CMK (cell line): ENCODE measurements at regions not wholly inside any gene's neighbourhood (a gene's known extent, or its start where the extent isn't known, plus 50 kb on each side); places are given as distances from the start of the nearest gene placed in this dataset.

Experiments used
- DNase-seq: peaks from one replicate; pipeline ENCODE4 v3.0.0-alpha.2; 2010; ENCODE audit warnings: low read depth

DNA sequence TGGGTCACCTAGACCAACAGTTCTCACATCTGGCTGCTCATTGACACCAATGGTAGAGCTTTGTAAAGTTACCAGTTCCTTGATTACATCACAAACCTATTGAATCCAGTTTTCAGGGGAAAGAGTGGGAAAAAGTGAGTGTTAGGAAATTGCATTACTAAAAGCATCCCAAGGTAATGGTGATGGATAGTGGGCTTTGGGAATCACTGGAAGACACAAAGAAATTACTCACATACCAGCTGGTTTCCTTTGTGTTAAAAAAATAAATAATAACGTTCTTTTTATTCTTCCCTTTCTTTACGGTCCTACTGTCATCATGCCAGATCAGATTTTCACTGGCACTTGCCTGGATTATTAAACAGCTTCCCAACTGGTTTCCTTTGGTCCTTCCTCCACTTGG is 370.7 kb downstream of the RFPL4B start:
- DNase-seq = no peak

DNA sequence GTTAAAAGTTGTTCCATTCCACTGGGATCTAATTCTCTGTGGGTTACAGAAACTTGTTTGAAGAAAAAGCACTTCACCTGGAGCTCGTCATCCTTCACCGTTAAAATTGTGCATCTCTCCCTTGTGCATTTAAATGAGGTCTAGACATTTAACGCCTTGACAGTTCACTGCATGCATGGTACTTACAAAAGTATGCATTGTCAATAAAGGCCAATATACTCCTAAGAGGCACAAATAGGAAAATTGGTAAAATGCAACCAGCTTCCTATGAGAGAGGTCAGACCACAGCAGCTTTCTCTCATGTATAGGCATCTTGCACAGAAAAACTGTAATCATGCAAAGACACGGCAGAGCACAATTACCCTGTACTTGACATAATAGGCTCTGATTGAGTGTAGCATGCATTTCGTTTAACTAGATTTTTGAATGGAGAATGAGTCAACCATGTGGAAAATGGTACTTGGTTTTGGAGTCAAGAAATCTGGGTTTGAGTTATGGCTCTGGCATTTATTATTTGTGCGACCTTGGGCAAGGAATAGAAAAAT is 378.5 kb downstream of the RFPL4B start:
- no peak for DNase-seq

DNA sequence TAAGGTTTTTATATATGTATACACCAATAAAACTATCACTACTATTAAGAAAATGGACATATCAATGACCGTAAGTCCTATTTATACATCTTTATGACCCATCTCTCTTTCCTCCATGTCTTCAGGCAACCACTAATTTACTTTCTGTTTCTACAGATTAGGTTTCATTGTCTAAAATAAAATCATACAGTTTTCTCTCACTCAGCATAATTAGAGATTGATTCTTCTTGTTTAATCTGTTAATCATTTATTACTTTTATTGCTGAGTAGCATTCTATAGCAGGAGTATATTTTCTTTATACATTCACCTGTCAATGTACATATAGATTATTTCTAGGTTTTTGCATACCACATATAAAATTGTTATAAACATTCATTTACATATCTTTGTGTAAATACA is 388.0 kb downstream of the RFPL4B start:
- DNase-seq = no peak

DNA sequence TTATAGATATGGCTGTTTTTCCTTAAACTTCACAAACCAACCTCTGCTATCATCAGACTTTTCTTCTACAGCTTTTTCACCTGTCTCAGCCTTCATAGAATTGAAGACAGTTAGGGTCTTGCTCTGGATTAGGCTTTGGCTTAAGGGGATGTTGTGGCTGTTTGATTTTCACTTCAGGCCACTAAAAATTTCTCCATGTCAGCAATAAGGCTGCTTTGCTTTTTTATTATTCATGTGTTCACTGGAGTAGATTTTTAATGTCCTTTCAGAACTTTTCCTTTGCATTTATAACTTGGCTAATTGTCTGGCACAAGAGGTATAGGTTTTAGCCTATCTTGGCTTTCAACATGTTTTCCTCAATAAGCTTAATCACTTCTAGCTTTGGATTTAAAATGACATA is 392.6 kb downstream of the RFPL4B start:
- no peak for DNase-seq

DNA sequence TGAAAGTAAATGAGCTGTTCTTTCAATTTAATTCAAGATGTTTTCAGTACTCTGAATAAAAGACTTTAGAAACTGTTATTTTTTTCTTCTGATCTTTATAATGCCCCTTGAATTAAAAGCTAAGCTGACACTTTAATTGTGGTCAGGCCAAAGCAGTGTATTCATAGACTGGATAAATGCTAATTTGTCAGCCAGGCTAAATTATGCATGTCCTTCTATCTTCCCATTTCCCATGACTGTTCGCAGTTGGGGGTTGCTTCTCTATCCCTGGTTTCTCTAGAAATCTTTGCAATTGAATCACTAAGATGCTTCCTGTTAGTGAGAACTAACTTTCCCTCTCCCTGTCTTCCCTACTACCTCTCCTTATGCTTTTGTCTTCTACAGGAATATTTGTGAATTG is 396.2 kb downstream of the RFPL4B start:
- no peak for DNase-seq

DNA sequence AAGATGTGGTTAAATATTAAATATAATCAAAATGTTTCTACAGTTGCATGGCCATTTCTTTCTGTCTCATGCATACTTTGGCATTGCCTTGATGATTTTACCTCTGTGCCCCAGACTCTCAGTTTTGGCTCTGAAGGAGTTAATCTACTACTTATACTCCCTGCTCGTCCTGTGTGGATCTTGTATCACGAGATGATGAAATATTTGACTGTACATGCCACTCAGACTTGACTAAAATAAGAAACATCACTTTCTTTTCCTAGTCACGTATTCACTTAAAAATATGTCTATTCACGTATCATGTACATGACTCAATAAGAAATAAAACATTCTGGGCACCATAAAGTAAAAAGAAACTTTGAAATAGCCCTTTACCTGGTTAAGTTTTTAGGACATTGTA is 397.7 kb downstream of the RFPL4B start:
- DNase-seq = no peak

DNA sequence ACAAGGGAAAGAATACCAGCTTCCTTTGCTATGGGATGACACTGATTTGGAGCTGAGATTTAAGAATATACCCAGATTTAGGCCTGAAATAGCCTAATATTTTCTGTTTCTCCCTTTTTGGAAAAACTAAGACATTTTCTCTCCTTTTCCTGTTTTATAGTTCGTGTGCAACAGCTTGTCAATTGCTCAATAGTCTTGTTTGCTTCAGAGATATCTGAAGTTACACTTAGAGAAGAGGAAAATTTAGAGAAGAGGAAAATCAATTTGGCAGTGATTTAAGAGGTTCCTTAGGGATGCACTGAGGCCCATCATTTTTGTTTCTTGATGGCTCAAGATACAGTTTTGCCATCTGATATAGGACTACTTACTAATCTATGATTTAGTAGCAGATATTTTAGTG is 398.6 kb downstream of the RFPL4B start:
- DNase-seq = no peak

DNA sequence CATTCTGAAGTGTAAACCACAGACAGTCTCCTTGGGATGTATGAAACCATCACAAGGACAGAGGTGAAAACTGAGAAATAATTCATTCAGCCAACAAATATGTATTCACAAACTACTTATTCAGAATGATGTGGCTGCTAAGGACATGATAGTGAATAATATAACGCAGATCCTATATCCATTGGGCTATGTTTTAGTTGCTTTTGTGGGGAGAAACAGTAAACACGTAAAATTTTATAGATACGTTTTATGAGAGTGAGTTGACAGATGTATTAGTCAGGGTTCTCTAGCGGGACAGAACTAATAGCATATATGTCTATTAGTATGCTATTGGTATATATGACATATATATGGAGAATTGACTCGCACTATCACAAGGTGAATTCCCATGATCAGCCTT is 402.5 kb downstream of the RFPL4B start:
- no peak for DNase-seq

DNA sequence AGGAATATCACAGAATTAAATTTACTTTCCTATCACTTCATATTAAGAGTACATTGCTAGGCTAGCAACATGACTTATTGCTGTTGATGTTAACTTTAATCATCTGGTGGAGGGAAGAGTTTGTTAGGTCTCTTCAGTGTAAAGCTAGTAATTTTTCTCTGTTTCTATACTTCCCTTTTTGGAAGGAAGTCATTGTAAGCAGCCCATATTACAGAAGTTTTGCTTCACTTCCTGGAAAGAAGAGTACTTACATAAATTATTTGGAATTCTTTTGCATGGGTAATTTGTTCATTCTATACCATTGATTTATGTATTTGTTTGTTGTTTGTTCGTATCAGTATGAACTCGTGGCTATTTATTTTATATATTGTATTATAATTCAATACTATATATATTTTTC is 405.2 kb downstream of the RFPL4B start:
- no peak for DNase-seq

DNA sequence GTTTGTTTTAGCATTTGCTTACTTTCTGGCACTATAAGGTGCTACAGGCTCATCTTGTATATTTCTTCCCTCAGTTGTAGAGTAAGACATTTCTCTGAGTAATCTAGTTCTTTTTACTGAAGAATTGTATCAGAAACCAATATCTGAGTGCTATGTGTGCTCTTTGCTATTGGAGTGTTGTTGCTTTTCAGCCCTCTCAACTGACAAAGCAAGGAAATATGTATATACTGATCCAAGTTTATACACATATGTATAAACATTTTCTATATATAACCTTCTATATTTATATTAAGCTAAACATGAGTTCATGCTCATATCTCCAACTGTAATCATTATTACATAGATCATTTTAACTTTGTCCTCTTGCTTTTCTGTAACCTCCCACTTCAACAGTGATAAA is 405.7 kb downstream of the RFPL4B start:
- DNase-seq = no peak

DNA sequence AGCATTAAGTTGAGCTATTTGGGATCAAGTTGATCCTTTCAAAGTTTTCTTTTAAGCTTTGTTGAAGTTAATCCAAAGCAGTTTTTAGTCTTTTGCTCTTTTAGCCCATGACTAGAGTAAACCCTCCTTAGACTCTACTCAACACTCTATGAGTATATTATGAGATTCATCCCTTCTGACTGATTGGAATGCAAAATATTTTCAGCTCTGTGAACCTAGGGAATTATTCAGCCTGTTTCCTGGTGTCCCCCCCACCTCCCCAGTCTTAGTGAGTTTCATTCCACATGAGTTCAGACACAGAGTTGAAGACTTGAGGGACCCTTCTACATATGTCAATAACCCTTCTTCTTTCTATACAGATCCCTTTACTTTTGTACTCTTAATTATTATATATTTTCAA is 413.7 kb downstream of the RFPL4B start:
- DNase-seq = no peak

DNA sequence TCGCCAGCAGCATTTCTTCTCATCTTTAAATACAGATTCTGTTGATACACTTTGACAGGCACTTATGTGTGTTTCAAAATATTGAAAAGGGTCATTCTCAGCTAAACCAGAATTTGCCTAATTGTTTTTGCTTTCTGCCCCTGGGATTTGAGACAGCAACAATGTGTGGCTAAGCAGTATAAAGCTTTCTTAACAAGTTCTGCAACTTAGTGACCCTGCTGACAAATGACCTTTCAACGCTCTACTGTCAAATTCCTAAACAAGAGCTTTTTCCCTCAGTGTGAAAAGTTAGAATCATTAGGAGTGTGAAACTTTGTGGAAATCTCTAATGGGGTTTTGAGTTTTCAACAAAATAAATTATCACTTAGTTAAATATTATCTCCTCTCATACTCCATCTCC is 414.6 kb downstream of the RFPL4B start:
- no peak for DNase-seq

DNA sequence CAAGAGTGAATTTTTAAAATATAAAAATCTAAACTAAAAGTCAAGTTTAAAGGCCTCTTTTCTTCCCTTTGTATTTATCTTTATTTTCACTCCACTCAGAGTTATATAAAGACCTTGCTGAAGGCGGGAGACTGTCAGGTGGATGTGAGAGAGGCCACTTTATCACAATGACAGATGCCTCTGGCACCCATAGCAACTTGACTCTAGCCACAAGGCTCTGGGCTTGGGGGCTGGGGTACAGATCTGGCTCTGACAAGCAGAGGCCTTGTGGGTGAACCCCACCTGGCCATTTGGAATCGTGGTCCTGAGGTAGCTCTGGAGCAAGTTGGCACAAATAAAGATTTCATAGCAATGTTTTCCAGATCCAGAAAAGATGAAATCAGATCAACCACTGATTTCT is 417.2 kb downstream of the RFPL4B start:
- DNase-seq = no peak

DNA sequence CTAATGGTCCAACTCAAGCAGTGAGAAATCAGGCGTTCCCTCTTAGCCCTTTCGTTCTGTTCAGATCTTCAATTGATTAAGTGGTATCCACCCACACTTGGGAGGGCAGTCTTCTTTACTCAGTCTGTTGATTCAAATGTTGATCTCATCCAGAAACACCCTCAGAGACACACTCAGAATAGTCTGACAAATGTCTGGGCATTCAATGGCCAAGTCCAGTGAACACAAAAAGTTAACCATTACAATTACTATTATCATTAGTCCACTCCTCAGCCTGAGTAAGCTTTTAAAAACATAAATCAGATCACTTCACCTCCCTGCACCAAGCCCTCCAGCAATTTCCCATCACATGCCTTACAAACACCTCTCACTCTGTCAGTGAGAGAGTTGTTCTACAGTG is 423.2 kb downstream of the RFPL4B start:
- DNase-seq = no peak

DNA sequence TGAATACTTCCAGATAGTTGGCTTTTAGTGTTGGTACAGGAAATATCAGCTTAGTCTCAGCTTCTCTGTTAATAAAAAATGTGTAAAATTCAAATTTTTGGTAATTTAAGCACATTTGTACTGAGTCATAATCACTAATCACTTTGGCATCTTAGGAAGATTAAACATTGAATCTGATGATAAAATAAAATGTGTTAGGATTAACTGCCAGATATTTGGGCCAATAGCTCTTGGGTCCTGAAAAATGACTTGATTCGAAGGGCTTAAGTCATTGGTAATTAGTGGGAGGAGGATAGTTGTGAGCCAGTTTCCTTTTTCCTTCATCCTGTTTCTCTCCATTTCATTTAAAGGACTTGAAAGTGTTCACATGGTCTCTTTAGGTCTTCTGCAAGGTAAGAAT is 426.1 kb downstream of the RFPL4B start:
- no peak for DNase-seq

DNA sequence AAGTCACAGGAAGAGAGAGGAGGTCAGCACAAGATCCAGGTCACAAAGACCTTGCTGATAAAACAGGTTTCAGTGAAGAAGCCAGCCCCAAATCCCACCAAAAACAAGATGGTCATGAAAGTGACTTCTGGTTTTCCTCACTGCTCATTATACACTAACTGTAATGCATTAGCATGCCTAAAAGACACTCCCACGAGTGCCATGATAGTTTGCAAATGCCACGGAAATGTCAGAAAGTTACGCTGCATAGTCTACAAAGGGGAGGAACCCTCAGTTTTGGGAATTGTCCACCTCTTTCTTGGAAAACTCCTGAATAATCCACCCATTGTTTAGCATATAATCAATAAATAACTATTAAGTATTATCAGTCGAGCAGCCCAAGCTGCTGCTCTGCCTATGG is 427.2 kb downstream of the RFPL4B start:
- DNase-seq = no peak

DNA sequence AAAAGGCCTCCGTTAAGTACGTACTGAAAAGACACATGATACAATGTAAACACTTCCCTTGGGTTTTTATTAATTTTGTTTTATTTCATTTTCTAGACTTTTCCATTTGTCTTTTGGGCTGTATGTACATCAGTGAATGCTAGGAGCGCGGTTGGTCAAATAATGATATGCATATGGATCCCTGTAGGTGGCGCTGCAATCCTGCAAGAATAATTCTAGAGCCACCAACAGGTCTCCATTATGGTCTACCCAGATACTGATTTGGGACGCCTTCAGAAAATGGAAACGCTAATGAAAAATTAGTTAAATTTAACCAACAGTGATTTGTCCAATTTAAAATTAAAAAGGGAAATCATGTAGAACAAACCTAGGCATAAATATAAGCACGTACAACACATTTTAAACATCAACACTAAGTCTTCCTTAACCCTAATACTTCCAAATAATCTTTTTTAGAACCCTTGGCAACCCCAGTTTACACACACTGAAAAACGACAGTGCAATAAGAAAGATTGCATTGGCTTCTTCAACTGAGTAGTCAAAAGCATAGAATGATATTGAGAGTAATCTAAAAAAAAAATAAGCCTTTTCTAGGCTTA is 433.5 kb downstream of the RFPL4B start:
- DNase-seq = peak; percentile 47

DNA sequence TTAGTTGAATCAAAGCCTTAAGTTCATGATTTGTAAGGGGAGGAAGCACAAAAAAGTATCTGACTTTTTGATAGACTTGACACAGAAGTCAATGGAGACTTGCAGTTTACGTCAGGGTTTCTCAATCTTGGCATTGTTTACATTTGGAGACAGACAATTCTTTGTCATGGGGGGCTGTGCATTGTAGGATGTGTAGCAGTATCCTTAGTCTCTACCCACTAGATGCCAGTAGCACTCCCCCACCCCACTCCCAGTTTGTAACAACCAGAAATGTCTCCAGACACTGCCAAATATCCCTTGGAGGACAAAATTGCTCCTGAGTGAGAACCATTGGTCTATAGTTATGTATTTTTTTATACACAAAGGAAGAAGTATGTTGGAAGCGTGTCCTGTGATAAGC is 434.1 kb downstream of the RFPL4B start:
- no peak for DNase-seq

DNA sequence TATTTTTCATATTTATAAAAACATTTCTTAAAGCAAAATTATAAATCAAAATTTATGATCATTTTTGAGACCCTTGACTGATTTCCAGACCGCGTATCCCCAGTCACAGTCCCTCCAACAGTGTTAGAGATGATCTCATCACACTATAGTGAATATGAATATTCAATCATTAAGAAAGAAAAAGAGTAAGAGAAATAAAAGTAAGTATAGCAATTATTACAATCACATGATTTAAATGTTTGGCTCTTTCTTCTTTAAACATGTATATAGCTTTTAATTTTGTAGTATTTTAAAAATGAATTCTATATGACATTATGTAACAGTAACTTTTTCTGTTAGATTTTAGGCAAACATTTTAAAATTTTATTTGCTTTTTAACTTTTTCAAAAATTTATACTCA is 438.3 kb downstream of the RFPL4B start:
- DNase-seq = no peak

DNA sequence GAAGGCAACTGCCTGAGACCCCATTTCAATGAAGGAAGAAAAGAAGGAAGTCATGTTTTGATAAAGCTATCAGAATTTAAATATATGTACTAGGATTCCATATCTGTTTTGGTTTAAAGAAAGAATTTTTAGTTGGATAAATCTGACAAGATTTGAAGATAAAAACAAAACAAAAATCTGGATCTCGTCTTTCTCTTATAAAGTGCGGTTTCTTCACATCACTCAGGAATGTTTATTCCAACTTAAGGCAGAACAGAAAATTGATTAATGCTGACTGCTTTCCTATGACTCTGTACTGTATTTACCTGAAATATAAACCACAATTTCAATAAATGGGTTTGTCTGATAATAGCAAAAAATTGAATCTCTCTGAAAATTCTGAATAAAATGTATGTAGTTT is 439.7 kb downstream of the RFPL4B start:
- DNase-seq = no peak

DNA sequence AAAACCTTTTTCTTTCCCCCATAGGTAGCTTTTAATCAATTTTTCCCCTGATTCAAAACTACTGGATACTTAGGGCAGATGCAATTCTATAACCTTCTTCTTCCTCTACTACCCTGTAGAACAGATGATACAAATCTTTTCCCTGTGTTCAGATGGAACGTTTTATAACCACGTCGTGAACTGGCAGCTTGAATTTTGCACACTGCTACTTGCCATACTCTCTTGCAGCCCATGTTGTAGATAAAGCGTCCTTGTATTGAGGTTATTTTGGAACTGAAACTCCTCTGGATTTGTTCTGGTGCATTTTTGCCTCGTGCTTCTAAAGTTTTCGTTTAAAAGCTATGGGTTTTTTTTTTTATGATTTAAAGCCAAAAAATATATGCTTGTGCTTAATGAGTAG is 440.2 kb downstream of the RFPL4B start:
- DNase-seq = no peak

DNA sequence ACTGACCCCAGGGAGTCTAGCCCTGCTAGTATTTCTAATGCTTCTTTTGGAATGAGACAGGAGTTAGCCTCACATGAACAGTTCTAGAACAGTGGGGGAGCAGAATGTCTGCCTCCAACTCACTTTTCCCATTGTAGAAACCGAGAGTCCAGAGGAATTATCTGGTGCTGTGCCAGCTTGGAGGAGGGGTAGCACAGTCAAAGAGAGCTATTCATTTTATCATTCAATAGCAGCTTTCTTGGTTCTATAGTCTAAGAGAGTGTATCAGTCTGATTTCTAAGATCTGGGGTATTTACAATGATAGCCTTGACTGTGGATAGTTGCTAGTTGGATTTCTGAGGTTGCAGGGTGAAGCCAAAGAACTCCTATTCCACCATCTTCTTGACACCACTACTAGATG is 448.2 kb downstream of the RFPL4B start:
- no peak for DNase-seq

DNA sequence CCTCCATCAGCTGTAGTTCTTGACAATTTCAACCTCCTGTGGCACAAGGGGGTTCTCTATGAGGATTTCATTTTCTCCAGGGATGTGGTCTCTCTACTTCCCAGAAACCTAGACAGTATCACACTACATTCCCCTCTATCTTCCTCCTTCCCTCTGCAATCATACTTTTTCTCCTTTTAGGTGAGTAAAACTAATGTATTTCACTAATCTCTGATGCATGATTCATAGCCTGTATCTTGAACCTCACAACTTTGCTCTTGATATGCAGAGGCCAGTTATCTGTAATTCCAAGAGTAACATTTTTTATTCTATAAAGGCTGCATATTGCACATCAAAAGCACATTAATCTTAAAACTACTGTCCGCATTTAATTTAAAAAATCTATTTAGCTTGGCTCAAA is 449.6 kb downstream of the RFPL4B start:
- no peak for DNase-seq

DNA sequence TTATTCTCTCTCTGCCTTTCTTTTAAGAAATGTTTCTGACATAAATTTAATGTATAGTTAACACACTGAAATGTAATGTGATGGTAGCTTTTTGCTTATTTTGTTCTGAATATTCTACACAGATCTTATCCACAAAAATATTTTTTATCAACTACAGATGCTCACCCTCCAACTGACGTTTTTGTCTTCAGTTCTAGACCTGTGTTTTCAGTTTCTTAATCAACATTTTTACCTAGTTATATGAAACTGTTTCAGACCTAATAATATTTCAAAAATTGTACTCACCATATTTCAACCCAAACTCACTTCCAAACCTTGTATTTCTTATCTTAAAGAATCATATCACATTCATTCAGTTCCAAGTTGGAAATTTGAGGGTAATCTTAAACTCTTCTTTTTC is 452.8 kb downstream of the RFPL4B start:
- no peak for DNase-seq

DNA sequence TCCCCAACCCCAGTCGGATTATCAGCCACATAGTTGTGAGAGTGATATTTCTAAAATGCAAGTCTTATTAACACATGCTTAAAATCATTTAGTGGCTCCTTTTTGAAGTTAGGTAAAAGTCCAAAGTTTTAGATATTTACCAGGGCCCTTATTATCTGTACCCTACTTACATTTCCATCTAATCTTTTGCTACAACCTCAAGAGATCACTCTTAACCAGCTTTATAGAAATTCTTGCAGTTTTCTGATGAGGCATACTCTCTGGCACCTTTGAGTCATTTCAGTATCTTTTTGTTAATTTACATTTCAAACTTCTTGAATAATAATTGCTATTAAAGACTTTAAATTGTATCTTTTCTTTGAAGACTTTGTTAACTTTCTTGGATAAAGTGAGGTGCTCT is 453.3 kb downstream of the RFPL4B start:
- DNase-seq = no peak
